ENCODE measurements at regions not wholly inside any gene's neighbourhood (a gene's known extent, or its start where the extent isn't known, plus 50 kb on each side); places are given as distances from the start of the nearest gene placed in this dataset.

GRCh38 chr3:166275024-166275390, 437.8 kb upstream of the BCHE start:
- no peak for TF ChIP-seq CTCF (IDR thresholded peaks at IDR 0.05)
- TF ChIP-seq POLR2AphosphoS5 (IDR thresholded peaks at IDR 0.05; ENCODE audit: insufficient read depth in 1 of 2, low read depth in 1 of 2), result no peak
- no peak for TF ChIP-seq POLR2A (IDR thresholded peaks at IDR 0.05)

All from vagina (tissue), 2 donors.